ENCODE measurements at regions not wholly inside any gene's neighbourhood (a gene's known extent, or its start where the extent isn't known, plus 50 kb on each side); places are given as distances from the start of the nearest gene placed in this dataset.

DNA sequence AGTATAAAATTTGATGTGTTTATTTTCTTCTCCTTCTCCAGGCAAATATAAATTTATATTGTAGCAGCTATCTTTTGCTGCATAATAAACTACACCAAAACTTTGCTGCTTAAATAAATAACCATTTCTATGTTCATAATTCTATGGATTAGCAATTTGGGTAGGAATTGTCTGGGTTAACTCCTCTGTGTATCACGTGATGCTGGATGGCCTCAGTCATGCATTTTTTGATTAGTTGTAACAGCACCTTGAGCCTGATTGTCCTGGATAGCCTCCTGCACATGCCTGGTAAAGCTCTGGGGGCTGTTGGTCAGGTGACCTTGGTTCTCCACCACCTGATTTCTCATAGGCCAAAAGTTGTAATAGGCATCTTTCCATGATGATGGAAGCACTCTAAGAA is 572.9 kb downstream of the ETV1 start:
- CTCF ChIA-PET: no interaction called here
- no peak overlapping the region for H3K4me3 ChIP-seq (ENCODE audit: low read depth, low read length)
- H3K27me3 ChIP-seq (ENCODE audit: control insufficient read depth, insufficient read depth, low read length): no peaks in the 10 kb centered on the region
- H3K36me3 ChIP-seq (ENCODE audit: control insufficient read depth, insufficient read depth, low read length): no peaks in the 10 kb centered on the region
- no peak for DNase-seq (ENCODE audit: low read depth)
- POLR2A ChIA-PET: no interaction called here
- TF ChIP-seq, protein P1, sequence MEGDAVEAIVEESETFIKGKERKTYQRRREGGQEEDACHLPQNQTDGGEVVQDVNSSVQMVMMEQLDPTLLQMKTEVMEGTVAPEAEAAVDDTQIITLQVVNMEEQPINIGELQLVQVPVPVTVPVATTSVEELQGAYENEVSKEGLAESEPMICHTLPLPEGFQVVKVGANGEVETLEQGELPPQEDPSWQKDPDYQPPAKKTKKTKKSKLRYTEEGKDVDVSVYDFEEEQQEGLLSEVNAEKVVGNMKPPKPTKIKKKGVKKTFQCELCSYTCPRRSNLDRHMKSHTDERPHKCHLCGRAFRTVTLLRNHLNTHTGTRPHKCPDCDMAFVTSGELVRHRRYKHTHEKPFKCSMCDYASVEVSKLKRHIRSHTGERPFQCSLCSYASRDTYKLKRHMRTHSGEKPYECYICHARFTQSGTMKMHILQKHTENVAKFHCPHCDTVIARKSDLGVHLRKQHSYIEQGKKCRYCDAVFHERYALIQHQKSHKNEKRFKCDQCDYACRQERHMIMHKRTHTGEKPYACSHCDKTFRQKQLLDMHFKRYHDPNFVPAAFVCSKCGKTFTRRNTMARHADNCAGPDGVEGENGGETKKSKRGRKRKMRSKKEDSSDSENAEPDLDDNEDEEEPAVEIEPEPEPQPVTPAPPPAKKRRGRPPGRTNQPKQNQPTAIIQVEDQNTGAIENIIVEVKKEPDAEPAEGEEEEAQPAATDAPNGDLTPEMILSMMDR (IDR thresholded peaks at IDR 0.05; ENCODE audit: insufficient read depth, low read depth, low read length): no peak

DNA sequence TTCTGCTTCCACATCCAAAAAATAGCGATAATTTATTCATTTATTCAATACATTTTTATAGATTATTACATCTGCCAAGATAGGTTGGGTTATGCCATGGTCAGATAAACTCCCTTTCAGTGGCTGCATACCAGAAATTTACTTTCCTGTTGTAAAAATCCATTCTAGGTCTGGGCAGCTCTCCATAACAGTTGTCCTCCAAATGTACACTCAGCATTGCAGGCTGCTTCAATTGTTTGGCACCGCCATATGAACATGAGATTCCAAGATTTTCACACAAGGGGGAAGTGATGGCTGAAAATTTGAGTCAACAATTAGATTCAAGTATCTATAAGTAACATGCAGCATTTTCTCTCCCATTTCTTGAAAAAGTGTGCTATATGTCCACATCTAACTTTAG is 568.7 kb downstream of the ETV1 start:
- Histone ChIP-seq H3K27me3 (ENCODE audit: control insufficient read depth, insufficient read depth, low read length) (no peaks in the 10 kb centered on the region), H3K4me3 (ENCODE audit: low read depth, low read length) (no peak overlapping the region), H3K36me3 (ENCODE audit: control insufficient read depth, insufficient read depth, low read length) (no peaks in the 10 kb centered on the region)
- TF ChIP-seq, protein P1 (IDR thresholded peaks at IDR 0.05; ENCODE audit: insufficient read depth, low read depth, low read length): no peak
- ChIA-PET POLR2A (no interaction called here), CTCF (no interaction called here)
- DNase-seq (ENCODE audit: low read depth): no peak

DNA sequence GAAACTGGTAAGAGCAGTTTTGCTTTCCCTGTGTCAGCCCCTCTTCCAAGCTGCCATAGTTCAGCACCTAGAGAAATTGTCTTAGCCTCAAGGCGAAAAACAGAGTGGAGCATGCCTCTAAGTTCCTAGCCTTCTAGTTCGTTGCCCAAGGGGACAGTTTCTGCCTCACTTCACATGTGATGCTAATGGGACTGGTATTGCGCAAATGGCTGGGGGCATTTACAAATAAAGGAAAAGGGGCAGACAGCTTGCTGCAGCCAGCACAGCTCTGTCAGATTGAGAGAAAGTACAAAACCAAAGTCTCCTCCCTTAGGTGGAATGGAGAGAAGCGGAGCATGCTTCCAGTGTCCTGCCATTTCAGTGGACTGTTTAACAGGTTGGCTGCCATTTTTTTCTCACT is 567.7 kb downstream of the ETV1 start:
- no peak for DNase-seq (ENCODE audit: low read depth)
- TF ChIP-seq, protein P1 (IDR thresholded peaks at IDR 0.05; ENCODE audit: insufficient read depth, low read depth, low read length): no peak
- Histone ChIP-seq H3K36me3 (ENCODE audit: control insufficient read depth, insufficient read depth, low read length) (no peaks in the 10 kb centered on the region), H3K4me3 (ENCODE audit: low read depth, low read length) (no peak overlapping the region), H3K27me3 (ENCODE audit: control insufficient read depth, insufficient read depth, low read length) (no peaks in the 10 kb centered on the region)
- POLR2A ChIA-PET: no interaction called here
- CTCF ChIA-PET: no interaction called here

DNA sequence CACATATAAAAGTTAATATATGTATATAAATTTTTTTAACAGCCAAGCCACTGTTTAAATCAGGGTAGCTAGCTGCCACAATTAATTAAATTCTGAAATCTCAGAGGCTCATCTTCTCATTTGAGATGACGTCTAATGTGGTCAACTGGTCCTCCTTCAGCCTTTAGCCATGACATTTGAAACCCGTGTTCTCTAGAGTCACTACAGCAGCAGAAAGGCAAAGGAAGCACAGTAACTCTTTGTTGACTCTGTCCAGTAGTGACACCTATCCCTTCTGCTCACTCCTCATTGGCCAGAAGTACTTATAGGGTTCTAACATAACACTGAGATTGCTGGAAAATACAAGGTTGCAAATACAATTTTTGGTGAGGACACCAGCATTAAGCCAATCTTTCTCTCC is 555.5 kb downstream of the ETV1 start:
- POLR2A ChIA-PET: no interaction called here
- Histone ChIP-seq H3K27me3 (ENCODE audit: control insufficient read depth, insufficient read depth, low read length) (no peaks in the 10 kb centered on the region), H3K4me3 (ENCODE audit: low read depth, low read length) (no peak overlapping the region), H3K36me3 (ENCODE audit: control insufficient read depth, insufficient read depth, low read length) (no peaks in the 10 kb centered on the region)
- no peak for DNase-seq (ENCODE audit: low read depth)
- CTCF ChIA-PET: no interaction called here
- TF ChIP-seq, protein P1 (IDR thresholded peaks at IDR 0.05; ENCODE audit: insufficient read depth, low read depth, low read length): no peak

DNA sequence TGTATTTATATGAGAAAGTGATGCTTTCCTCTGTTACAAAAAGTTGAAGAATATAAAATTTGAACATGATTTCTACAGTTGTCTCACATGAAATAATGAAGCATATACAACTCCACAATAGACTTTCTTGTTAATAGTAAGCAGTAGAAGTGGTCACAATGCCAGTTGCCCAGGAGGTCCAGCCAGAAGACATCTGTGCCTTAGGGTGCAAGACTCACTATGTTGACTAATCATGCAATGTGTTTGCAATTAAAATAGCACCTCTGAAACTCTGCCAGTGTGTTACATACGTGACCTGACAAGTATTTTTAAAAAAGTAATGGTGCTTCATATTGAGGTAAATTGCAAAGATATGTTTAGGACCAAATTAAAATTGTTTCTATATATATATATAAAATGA is 547.2 kb downstream of the ETV1 start:
- ChIA-PET CTCF (interaction anchor here (0.7 kb wide), 1 partner anchor 1080 kb away, joined by 3 read pairs; no protein-coding TSS in a partner anchor), POLR2A (no interaction called here)
- Histone ChIP-seq H3K27me3 (ENCODE audit: control insufficient read depth, insufficient read depth, low read length) (no peaks in the 10 kb centered on the region), H3K4me3 (ENCODE audit: low read depth, low read length) (no peak overlapping the region), H3K36me3 (ENCODE audit: control insufficient read depth, insufficient read depth, low read length) (no peaks in the 10 kb centered on the region)
- TF ChIP-seq, protein P1 (IDR thresholded peaks at IDR 0.05; ENCODE audit: insufficient read depth, low read depth, low read length): no peak
- DNase-seq (ENCODE audit: low read depth): no peak

All from BJ (cell line).